ENCODE measurements at regions not wholly inside any gene's neighbourhood (a gene's known extent, or its start where the extent isn't known, plus 50 kb on each side); places are given as distances from the start of the nearest gene placed in this dataset.

DNA sequence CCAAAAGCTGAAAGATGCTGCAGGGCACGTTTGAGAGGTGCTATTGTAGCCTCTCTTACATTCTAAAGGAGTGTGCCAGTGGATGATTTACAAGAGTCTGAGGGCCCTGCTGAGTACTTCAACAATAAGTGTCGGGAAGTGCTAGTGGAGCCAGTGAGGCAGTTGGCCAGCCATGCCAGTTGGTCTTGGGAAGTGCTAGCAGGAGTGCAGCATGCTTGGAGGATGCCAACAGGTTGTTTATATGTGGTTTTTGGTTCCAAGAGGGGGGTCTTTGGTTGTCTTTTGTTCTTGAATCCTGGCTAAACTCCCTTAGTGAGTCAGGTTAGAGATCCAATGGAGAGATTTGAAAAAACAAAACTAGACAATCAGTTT, 335.3 kb downstream of the PABPC4L start:
- peaks cover 0 to 5% of the 10 kb centered on the region in 2 experiments for H3K9me3 ChIP-seq (ENCODE audit: control insufficient read depth in 2 of 2, low read length in 2 of 2)
- no peak overlapping the region for H3K4me3 Mint-ChIP-seq
- H3K4me3 ChIP-seq (ENCODE audit: low read depth, low read length): no peak overlapping the region
- no peak for DNase-seq
- no peaks in the 10 kb centered on the region for H3K4me1 ChIP-seq (ENCODE audit: control insufficient read depth, insufficient read depth, low read length, poor library complexity, severe bottlenecking)
- H3K36me3 ChIP-seq (ENCODE audit: control insufficient read depth, insufficient read depth, low read length): no peaks in the 10 kb centered on the region
- H3K9me3 Mint-ChIP-seq: peaks cover 0 to 19% (median 3%) of the 10 kb centered on the region in 7 donors
- no peaks in the 10 kb centered on the region for H3K36me3 Mint-ChIP-seq
- H3K4me1 Mint-ChIP-seq: no peaks in the 10 kb centered on the region
- no peak overlapping the region for H3K27ac Mint-ChIP-seq
- H3K27me3 Mint-ChIP-seq: no peaks in the 10 kb centered on the region
- H3K27me3 ChIP-seq (ENCODE audit: control insufficient read depth, insufficient read depth, low read length): no peaks in the 10 kb centered on the region
- ATAC-seq (ENCODE audit: low read depth in 2 of 2): no peak
- H3K27ac ChIP-seq (ENCODE audit: insufficient read depth, low read length, poor library complexity, severe bottlenecking): no peak overlapping the region

DNA sequence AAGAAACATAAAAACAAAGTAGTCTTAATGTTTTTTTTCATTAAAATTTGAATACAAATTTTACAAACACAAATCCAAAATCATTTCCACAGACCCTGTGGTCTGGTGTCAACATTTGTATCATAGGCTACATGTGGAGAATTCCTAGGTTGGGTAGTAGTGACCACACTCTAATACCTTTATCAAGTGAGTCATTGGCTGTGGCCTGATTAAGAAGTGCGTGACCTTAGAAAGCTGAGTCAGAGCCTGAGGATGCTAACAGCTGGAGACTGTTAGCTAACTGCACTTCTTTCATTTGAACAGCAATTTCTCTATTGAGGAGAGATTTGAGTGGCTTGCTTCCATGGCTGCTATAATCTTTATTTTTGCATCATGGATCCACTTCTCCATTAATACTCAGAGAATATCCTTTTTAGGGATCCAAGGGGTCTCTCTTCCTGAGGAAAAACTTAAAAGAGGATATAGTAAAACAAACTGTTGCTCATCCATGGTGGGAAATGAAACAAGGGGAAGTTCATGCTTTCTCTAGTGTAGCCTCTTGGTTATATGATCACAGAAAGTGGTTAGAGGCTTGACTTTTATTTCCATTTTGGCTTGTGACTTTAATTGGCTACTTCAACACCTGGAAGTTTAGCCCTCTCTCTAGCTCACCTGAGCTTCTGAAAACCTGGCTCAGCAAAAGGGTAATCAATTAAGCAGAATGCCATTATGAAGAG, 335.8 kb downstream of the PABPC4L start:
- no peak overlapping the region for H3K27ac ChIP-seq (ENCODE audit: insufficient read depth, low read length, poor library complexity, severe bottlenecking)
- H3K4me1 ChIP-seq (ENCODE audit: control insufficient read depth, insufficient read depth, low read length, poor library complexity, severe bottlenecking): no peaks in the 10 kb centered on the region
- Mint-ChIP-seq H3K27me3 (no peaks in the 10 kb centered on the region), H3K9me3 (peaks cover 0 to 19% (median 3%) of the 10 kb centered on the region in 7 donors), H3K36me3 (no peaks in the 10 kb centered on the region), H3K4me1 (no peaks in the 10 kb centered on the region), H3K4me3 (no peak overlapping the region), H3K27ac (no peak overlapping the region)
- H3K9me3 ChIP-seq (ENCODE audit: control insufficient read depth in 2 of 2, low read length in 2 of 2): peaks cover 0 to 3% of the 10 kb centered on the region in 2 experiments
- H3K4me3 ChIP-seq (ENCODE audit: low read depth, low read length): no peak overlapping the region
- ATAC-seq (ENCODE audit: low read depth in 2 of 2): no peak
- H3K27me3 ChIP-seq (ENCODE audit: control insufficient read depth, insufficient read depth, low read length): no peaks in the 10 kb centered on the region
- no peak for DNase-seq
- no peaks in the 10 kb centered on the region for H3K36me3 ChIP-seq (ENCODE audit: control insufficient read depth, insufficient read depth, low read length)

DNA sequence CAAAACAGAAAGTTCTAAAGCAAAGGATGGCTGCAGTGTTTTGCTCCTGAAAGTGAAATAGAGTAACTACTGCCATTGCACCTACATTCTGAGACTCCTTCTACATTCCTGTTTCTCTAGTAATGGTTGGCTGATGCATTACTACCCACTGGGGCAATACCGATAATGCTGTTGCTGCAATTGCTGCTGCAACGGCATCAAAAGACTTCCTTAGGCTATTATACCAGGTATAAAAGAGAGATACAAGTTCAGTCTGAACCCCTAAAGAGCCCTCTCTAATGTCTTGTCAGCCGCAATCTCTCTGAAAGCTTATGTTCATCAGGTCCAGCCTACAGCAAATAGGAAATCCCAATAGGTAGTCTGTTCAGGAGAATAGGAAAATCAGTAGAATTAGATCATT, 338.4 kb downstream of the PABPC4L start:
- H3K36me3 ChIP-seq (ENCODE audit: control insufficient read depth, insufficient read depth, low read length): no peaks in the 10 kb centered on the region
- H3K27ac Mint-ChIP-seq: no peak overlapping the region
- no peaks in the 10 kb centered on the region for H3K27me3 ChIP-seq (ENCODE audit: control insufficient read depth, insufficient read depth, low read length)
- H3K4me1 ChIP-seq (ENCODE audit: control insufficient read depth, insufficient read depth, low read length, poor library complexity, severe bottlenecking): no peaks in the 10 kb centered on the region
- H3K9me3 Mint-ChIP-seq: peaks cover 0 to 14% (median 0%) of the 10 kb centered on the region in 7 donors
- H3K9me3 ChIP-seq (ENCODE audit: control insufficient read depth in 2 of 2, low read length in 2 of 2): peaks cover 0 to 3% of the 10 kb centered on the region in 2 experiments
- no peak overlapping the region for H3K4me3 Mint-ChIP-seq
- H3K36me3 Mint-ChIP-seq: no peaks in the 10 kb centered on the region
- ATAC-seq (ENCODE audit: low read depth in 2 of 2): no peak
- H3K27me3 Mint-ChIP-seq: no peaks in the 10 kb centered on the region
- H3K4me3 ChIP-seq (ENCODE audit: low read depth, low read length): no peak overlapping the region
- H3K4me1 Mint-ChIP-seq: no peaks in the 10 kb centered on the region
- DNase-seq: no peak
- no peak overlapping the region for H3K27ac ChIP-seq (ENCODE audit: insufficient read depth, low read length, poor library complexity, severe bottlenecking)

DNA sequence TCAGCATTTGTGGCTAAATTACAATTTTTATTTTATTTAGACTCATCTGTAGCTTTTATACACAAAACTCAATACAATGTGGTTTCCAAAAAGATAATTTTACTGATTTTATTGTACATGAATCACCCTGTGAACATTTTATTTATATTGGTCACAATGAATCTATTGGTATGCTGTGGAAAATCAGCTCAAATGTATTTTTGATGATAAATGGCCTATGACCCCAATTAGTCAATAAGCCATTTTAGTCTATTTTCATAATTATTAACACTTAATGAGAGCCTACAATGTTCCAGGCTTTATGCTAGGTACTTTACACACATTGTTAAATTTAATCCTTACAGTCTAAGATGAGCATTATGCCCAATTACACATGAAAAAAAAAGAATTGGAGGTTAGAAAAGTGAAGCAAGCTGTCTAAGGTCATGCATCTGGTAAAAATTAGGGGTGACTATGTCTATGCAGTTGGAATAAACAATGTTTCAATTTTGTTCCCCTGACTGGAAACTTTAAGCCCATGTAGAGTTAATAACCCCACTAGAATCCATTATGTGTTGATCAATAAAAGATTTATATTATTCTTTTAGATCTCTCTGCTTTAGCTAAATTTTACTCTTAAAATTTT, 344.7 kb downstream of the PABPC4L start:
- no peaks in the 10 kb centered on the region for H3K4me1 Mint-ChIP-seq
- H3K4me1 ChIP-seq (ENCODE audit: control insufficient read depth, insufficient read depth, low read length, poor library complexity, severe bottlenecking): no peaks in the 10 kb centered on the region
- H3K4me3 ChIP-seq (ENCODE audit: low read depth, low read length): no peak overlapping the region
- no peaks in the 10 kb centered on the region for H3K36me3 Mint-ChIP-seq
- no peaks in the 10 kb centered on the region for H3K9me3 ChIP-seq (ENCODE audit: control insufficient read depth in 2 of 2, low read length in 2 of 2)
- H3K36me3 ChIP-seq (ENCODE audit: control insufficient read depth, insufficient read depth, low read length): no peaks in the 10 kb centered on the region
- ATAC-seq (ENCODE audit: low read depth in 2 of 2) (no peak), DNase-seq (no peak)
- no peak overlapping the region for H3K27ac Mint-ChIP-seq
- no peak overlapping the region for H3K4me3 Mint-ChIP-seq
- H3K27ac ChIP-seq (ENCODE audit: insufficient read depth, low read length, poor library complexity, severe bottlenecking): no peak overlapping the region
- no peaks in the 10 kb centered on the region for H3K27me3 Mint-ChIP-seq
- no peaks in the 10 kb centered on the region for H3K27me3 ChIP-seq (ENCODE audit: control insufficient read depth, insufficient read depth, low read length)
- H3K9me3 Mint-ChIP-seq: peaks cover 0 to 11% (median 7%) of the 10 kb centered on the region in 7 donors

DNA sequence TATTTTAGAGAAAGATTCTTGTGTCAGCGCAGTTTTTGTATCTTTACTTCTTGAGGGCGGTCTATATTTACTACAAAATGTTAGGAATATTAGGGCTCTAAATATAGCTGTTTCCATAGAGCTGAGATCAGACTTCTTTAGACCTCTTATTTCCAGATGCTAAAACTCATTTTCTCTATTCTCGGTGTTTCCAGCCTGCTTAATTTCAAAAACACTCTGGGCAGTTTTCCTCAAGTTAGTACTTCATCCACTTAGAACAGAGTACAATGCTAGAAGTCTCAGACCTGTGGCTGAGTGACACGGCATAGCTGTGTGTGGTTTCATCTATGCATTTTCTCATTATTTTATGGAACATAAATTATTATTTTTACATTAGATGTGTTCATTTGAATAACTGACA, 346.6 kb downstream of the PABPC4L start:
- H3K4me1 Mint-ChIP-seq: no peaks in the 10 kb centered on the region
- no peak overlapping the region for H3K27ac ChIP-seq (ENCODE audit: insufficient read depth, low read length, poor library complexity, severe bottlenecking)
- H3K27me3 Mint-ChIP-seq: no peaks in the 10 kb centered on the region
- H3K4me1 ChIP-seq (ENCODE audit: control insufficient read depth, insufficient read depth, low read length, poor library complexity, severe bottlenecking): no peaks in the 10 kb centered on the region
- H3K4me3 ChIP-seq (ENCODE audit: low read depth, low read length): no peak overlapping the region
- peaks cover 0 to 11% (median 7%) of the 10 kb centered on the region in 7 donors for H3K9me3 Mint-ChIP-seq
- H3K27ac Mint-ChIP-seq: no peak overlapping the region
- H3K36me3 Mint-ChIP-seq: no peaks in the 10 kb centered on the region
- peaks cover 0 to 4% of the 10 kb centered on the region in 2 experiments for H3K9me3 ChIP-seq (ENCODE audit: control insufficient read depth in 2 of 2, low read length in 2 of 2)
- H3K27me3 ChIP-seq (ENCODE audit: control insufficient read depth, insufficient read depth, low read length): no peaks in the 10 kb centered on the region
- H3K4me3 Mint-ChIP-seq: no peak overlapping the region
- H3K36me3 ChIP-seq (ENCODE audit: control insufficient read depth, insufficient read depth, low read length): no peaks in the 10 kb centered on the region
- no peak for ATAC-seq (ENCODE audit: low read depth in 2 of 2)
- DNase-seq: no peak

DNA sequence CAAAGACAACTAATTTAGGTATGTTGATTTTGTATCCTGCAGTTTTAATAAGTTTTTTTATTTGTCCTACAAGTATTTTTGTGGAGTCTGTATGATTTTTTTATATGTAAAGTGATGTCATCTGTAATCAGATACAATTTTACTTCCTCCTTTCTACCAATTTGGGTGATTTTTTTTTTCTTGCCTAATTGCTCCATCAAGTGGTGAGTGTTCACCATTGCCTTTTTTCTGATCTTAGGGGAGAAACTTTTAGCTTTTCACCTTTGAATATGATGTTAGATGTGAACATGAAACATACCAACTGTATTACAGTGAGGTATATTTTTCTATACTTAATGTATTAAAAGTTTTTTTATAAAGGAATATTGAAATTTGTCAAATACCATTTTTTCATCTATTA, 362.3 kb downstream of the PABPC4L start:
- Mint-ChIP-seq H3K4me1 (no peaks in the 10 kb centered on the region), H3K27ac (no peak overlapping the region), H3K27me3 (no peaks in the 10 kb centered on the region), H3K36me3 (no peaks in the 10 kb centered on the region), H3K9me3 (peaks cover 0 to 32% (median 8%) of the 10 kb centered on the region in 7 donors), H3K4me3 (no peak overlapping the region)
- Histone ChIP-seq H3K4me3 (ENCODE audit: low read depth, low read length) (no peak overlapping the region), H3K27ac (ENCODE audit: insufficient read depth, low read length, poor library complexity, severe bottlenecking) (no peak overlapping the region), H3K36me3 (ENCODE audit: control insufficient read depth, insufficient read depth, low read length) (no peaks in the 10 kb centered on the region), H3K9me3 (ENCODE audit: control insufficient read depth in 2 of 2, low read length in 2 of 2) (peaks cover 0 to 10% of the 10 kb centered on the region in 2 experiments), H3K27me3 (ENCODE audit: control insufficient read depth, insufficient read depth, low read length) (no peaks in the 10 kb centered on the region), H3K4me1 (ENCODE audit: control insufficient read depth, insufficient read depth, low read length, poor library complexity, severe bottlenecking) (no peaks in the 10 kb centered on the region)
- no peak for ATAC-seq (ENCODE audit: low read depth in 2 of 2)
- DNase-seq: no peak

DNA sequence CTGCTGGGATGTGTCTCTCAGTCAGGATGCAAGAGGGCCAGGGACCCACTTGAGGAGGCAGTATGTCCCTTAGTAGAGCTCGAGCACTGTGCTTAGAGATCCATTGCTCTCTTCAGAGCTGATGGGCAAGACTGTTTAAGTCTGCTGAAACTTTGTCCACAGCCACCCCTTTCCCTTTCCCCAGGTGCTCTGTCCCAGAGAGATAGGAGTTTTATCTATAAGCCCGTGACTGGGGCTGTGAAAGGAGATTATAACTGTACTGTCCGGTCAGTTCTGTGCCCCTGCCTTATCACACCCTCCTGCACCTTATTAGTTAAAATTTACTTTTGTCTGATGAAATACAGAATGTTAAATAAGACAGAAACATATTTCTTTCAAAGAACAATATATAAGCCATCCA, 378.4 kb downstream of the PABPC4L start:
- no peak overlapping the region for H3K4me3 ChIP-seq (ENCODE audit: low read depth, low read length)
- H3K4me1 ChIP-seq (ENCODE audit: control insufficient read depth, insufficient read depth, low read length, poor library complexity, severe bottlenecking): no peaks in the 10 kb centered on the region
- DNase-seq (no peak), ATAC-seq (ENCODE audit: low read depth in 2 of 2) (no peak)
- no peak overlapping the region for H3K27ac Mint-ChIP-seq
- H3K27ac ChIP-seq (ENCODE audit: insufficient read depth, low read length, poor library complexity, severe bottlenecking): no peak overlapping the region
- H3K4me3 Mint-ChIP-seq: no peak overlapping the region
- peaks cover 3 to 20% (median 11%) of the 10 kb centered on the region in 7 donors for H3K9me3 Mint-ChIP-seq
- H3K27me3 Mint-ChIP-seq: no peaks in the 10 kb centered on the region
- H3K36me3 Mint-ChIP-seq: no peaks in the 10 kb centered on the region
- no peaks in the 10 kb centered on the region for H3K36me3 ChIP-seq (ENCODE audit: control insufficient read depth, insufficient read depth, low read length)
- no peaks in the 10 kb centered on the region for H3K27me3 ChIP-seq (ENCODE audit: control insufficient read depth, insufficient read depth, low read length)
- no peaks in the 10 kb centered on the region for H3K4me1 Mint-ChIP-seq
- no peaks in the 10 kb centered on the region for H3K9me3 ChIP-seq (ENCODE audit: control insufficient read depth in 2 of 2, low read length in 2 of 2)

DNA sequence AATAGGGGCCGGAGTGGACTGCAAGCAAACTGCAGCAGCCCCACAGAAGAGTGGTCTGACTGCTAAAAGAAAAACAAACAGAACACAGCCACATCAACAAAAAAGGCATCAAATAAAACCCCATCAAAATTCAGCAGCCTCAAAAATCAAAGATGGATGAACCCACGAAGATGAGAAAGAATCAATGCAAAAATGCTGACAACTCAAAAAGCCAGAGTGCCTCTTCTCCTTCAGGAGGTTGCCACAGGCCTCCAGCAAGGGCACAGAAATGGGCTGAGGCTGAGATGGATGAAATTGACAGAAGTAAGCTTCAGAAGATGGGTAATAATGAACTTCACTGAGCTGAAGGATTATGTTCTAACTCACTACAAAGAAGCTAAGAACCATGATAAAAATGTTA, 388.6 kb downstream of the PABPC4L start:
- no peaks in the 10 kb centered on the region for H3K27me3 Mint-ChIP-seq
- peaks cover 0 to 16% (median 4%) of the 10 kb centered on the region in 7 donors for H3K9me3 Mint-ChIP-seq
- no peak overlapping the region for H3K27ac ChIP-seq (ENCODE audit: insufficient read depth, low read length, poor library complexity, severe bottlenecking)
- no peak for DNase-seq
- H3K27ac Mint-ChIP-seq: no peak overlapping the region
- H3K4me3 Mint-ChIP-seq: no peak overlapping the region
- H3K4me1 ChIP-seq (ENCODE audit: control insufficient read depth, insufficient read depth, low read length, poor library complexity, severe bottlenecking): no peaks in the 10 kb centered on the region
- no peak overlapping the region for H3K4me3 ChIP-seq (ENCODE audit: low read depth, low read length)
- peaks cover 2 to 17% of the 10 kb centered on the region in 2 experiments for H3K9me3 ChIP-seq (ENCODE audit: control insufficient read depth in 2 of 2, low read length in 2 of 2)
- H3K36me3 ChIP-seq (ENCODE audit: control insufficient read depth, insufficient read depth, low read length): no peaks in the 10 kb centered on the region
- no peak for ATAC-seq (ENCODE audit: low read depth in 2 of 2)
- H3K36me3 Mint-ChIP-seq: no peaks in the 10 kb centered on the region
- no peaks in the 10 kb centered on the region for H3K4me1 Mint-ChIP-seq
- H3K27me3 ChIP-seq (ENCODE audit: control insufficient read depth, insufficient read depth, low read length): no peaks in the 10 kb centered on the region

All from CD4-positive, CD25-positive, alpha-beta regulatory T cell (primary cell).